ENCODE measurements at regions not wholly inside any gene's neighbourhood (a gene's known extent, or its start where the extent isn't known, plus 50 kb on each side); places are given as distances from the start of the nearest gene placed in this dataset.
A peak's percentile ranks its signal among the peaks of the same experiment; 100 is the strongest.
"Not testable (repeated sequence)": the region's sequence is repeated elsewhere in the genome, so short reads cannot be mapped to it uniquely, and the experiment has no call there.

DNA sequence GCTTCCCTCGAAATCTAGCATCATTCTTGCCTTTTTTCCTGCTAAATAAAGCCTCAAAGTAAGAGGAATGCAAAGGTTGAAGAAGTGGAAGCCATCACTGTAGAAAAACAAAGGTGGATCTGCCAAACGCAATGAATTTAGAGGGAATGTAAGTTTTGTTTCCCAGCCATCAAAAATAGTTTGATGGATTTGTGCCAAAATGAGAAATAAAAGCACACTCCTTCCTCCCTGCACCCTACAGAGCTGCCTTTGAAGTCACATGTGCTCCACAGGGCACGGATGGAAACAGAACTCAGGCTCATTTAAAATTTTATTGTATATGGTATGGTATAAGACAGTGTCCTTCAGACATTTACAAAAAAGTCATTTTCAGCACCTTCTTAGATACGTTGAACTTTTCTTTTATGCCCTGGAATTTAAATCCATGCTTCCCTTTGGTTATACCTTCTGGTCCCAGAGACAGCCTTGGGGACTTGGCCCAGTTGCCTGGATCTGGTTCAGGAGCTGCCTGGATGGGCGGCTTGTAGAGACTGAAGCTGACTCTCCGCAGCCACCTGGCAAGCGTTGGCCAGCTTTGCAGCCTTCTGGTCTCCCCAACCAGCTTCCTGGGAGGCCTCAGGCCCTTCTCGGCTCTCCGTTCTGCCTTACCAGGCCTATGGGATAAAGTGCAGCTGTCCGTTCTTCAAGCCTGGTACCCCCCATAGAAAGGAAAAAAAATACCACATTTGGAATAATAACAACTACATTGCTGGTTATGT lies 228.5 kb upstream of the NEBL start:
- no peak for DNase-seq

DNA sequence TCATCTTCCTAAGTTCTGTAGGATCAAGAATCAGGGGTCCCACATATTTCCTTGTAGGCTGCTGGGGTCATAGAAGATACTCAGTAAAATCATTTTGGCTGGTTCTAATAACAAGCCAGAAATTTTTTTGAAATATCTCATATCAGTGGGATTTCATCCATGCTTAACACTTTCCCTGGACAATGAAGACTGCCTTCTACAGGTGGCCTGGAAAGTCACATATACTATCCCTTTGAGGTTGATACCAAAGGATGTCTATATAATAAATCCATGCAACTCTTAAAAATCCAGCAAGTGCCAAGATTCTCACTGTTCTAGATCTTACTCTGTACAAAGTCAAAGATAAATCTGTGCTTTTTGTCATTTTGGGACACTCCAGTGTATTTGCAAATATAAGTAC lies 225.8 kb upstream of the NEBL start:
- no peak for DNase-seq

- not testable (repeated sequence) for DNase-seq
These were observed 224.7 kb upstream of the NEBL start for GRCh38 chr10:21121822-21122221.

DNA sequence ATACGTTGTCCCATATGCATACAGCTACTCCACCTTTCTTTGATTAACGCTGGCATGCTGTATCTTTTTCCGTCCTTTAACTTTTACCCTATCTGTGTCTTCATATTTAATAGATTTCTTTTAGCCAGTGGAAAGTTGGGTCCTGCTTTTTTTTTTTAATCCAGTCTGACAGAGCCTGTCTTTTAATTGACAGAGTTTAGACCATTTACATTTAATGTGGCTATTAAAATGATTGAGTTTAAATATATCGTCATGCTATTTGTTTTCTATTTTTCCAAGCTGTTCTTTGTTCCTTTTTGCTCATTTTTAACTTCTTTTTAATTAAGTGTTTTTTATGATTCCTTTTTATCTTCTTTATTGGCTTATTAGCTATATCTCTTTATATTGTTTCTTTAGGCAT lies 217.6 kb upstream of the NEBL start:
- no peak for DNase-seq

GRCh38 chr10:21110358-21110757 lies 213.2 kb upstream of the NEBL start:
- DNase-seq: no peak

DNA sequence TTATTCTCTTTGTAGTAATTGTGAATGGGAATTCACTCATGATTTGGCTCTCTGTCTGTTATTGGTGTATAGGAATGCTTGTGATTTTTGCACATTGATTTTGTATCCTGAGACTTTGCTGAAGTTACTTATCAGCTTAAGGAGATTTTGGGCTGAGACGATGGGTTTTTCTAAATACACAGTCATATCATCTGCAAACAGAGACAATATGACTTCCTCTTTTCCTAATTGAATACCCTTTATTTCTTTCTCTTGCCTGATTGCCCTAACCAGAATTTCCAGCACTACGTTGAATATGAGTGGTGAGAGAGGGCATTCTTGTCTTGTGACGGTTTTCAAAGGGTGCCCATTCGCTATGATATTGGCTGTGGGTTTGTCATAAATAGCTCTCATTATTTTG lies 209.8 kb upstream of the NEBL start:
- not testable (repeated sequence) for DNase-seq

DNA sequence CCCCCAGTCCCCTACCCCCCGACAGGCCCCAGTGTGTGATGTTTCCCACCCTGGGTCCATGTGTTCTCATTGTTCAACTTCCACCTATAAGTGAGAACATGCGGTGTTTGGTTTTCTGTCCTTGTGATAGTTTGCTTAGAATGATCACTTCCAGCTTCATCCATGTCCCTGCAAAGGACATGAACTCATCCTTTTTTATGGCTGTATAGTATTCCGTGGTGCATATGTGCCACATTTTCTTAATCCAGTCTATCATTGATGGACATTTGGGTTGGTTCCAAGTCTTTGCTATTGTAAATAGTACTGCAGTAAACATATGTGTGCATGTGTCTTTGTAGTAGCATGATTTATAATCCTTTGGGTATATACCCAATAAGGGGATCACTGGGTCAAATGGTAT lies 208.2 kb upstream of the NEBL start:
- not testable (repeated sequence) for DNase-seq

- no peak for DNase-seq
These were observed 203.9 kb upstream of the NEBL start for GRCh38 chr10:21100871-21101514.

DNA sequence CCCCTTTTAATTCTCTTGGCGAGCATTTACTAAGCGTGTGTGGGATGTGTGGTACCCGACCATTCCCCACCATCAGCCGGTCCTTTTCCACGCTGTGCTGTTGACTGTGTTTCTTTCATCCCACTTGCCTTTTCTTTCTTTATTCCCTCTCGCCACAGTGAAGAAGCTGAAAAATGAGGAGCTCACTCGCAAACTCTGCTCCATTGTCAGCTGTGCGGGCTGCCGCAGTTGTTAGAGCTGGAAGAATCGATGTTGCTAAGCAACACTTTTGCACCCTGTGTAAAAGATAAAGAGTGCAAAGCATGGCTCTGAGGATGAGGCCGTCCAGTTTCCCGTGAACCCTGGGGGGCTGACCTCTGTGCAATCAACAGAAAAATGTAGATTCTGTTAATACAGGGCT lies 203.1 kb upstream of the NEBL start:
- no peak for DNase-seq

GRCh38 chr10:21099291-21100062 lies 202.4 kb upstream of the NEBL start:
- no peak for DNase-seq

DNA sequence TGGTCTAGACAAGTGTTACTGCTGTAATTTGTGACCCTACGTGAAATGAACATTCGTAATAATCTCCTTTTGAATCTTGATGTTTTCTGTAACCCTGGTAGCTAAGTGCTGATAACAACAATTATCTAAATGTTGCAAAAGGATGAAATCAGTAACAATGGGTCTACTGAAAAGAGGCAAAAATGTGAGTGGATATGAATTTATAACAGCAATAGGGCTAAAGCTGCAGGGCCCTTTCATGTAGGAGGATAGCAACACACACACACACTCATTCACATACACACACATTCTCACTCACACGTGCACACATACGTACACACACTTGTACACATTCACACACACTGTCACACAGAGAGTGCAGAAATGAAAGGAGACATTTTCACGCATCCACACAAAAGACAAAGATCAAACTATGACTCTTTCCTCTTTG lies 200.8 kb upstream of the NEBL start:
- no peak for DNase-seq

DNA sequence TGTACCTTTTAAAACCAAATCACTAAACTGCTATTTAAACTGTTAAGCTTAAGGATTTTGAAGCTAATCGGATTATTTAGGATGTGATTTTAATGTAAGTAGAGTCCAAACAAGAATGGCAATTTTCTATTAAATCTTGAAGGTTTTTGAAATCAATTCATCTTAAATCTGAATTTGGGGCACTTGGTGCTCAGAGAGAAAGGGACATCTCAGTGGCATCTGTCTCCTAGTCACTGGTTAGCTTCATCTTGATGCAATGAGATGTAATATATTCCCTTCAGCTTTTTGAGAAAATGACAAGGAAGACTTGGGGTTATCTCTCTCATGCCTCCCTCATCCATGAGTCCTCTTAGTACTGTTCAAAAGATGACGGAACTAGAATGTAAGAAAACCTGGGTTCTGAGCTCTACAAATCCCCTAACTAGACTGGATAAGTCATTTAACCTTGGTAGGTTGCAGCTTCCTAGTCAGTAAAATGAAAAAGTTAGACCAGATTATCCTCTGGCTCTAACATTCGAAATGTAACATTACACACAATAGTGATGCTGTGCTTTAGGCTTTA lies 198.5 kb upstream of the NEBL start:
- DNase-seq: no peak

- DNase-seq: no peak
These were observed 198.0 kb upstream of the NEBL start for GRCh38 chr10:21095073-21095472.

DNA sequence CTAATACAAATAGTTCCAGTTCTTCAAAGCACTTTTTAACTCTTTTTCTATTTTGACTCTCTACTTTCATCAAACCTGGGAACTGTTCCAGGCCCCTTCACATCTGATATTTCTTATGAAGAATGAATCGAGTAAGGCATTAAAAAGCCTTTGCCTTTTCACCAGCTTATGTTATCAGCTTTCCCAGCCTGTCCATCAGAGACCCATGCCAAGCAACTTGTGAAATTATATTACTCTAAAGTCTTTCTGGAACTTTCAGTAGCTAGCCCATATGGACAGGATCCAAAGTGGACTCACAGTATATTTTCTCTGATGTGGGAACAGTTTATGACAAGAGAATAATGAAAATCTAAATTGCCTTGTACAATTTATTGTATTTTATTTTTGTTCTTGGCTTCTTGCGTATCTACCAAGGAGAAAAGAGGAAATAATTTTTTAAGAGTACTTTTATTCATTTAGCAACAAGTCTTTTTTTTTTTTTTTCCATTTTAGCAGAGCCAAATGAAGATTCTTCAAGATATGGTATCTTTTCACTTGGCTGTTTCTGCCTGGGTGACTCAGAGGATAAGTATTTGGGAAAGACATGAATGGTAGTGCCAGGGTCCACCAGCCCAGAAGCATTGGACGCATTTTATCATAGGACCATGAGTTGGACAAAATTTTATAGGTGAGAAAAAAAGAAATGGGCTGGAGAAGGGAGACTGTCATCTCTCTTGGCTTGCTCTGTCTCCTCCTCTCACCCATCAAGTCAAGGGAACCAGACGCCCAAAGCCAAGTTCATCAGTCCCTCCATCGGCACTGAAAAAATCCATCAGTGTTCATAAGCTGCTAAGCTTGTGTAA lies 195.8 kb upstream of the NEBL start:
- DNase-seq: no peak

DNA sequence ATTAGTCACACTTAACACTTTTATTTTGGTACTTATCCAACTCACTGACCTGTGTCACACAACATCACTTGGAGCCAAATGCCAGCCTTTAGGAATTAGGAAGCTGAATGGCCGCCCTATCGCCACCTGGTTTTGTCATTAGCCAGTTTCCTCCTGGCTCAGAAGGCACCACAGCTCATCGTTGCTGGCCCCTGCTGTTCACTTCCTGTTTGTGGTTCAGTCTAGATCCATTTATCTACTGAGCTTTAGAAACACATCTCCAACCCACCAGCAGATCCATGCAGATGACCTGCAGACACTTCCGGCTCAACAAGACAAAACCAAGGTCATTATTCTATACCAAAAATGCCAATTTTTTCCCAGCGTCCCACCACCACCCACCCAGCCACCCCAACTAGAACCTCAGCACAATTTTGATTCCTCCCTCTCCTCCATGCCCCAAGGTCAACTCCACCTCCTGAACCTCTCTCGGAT lies 193.5 kb upstream of the NEBL start:
- DNase-seq: no peak

DNA sequence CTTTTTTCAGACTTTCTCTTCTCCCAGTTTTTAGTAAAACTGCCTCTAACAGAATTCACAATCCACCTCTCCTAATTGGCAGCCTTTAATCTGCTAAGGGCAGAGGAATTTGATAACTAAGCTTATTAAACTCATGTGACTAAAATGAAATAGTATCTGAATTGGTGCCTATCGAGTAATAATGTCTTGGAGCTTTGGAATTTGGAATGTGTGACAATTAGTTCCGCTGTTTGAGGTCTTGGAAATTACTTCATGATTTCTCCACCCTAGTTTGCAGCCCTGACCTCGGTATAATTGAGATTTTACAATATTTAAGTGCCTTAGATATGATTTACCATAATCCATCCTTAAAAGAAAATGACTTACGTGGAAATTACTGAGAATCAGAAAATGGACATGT lies 190.4 kb upstream of the NEBL start:
- DNase-seq: no peak

DNA sequence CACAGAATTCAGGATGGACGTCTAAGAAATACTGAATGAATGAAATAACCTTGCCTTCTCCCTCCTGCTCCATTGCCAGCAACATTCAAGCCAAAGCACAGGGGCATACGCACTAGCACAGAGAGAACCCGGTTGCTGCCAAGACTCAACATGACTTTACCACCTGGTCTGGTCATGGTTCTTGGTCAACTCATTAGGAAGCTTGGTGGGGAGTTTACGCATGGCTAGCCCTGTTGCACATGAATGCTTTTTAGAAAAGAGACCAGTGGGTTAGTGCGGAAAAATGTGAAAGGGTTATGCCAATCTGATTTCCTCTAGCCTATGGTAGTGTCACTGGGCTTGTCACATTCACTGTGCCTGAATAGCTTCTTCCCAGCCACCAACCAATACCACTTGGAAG lies 187.6 kb upstream of the NEBL start:
- DNase-seq: peak; percentile 47

- no peak for DNase-seq
These were observed 186.8 kb upstream of the NEBL start for GRCh38 chr10:21083861-21084260.

DNA sequence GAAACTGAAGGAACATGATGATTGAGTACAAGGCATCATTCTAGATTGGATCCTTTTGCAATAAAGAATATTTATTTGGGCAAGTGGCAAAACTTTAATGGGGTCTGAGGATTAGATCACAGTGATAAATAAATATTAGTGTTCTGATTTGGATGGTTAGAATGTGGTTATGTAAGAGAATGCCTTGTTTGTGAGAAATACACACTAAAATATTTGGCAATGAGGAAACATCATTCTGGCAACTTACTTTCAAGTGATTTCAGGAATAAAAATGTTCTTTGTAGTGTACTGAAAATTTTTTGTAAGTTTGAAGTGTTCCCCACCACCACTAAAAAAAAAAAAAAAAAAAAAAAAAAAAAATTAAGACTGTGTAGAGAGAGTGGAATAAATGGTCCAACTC lies 185.1 kb upstream of the NEBL start:
- no peak for DNase-seq

GRCh38 chr10:21080261-21080660 lies 183.2 kb upstream of the NEBL start:
- DNase-seq: no peak

DNA sequence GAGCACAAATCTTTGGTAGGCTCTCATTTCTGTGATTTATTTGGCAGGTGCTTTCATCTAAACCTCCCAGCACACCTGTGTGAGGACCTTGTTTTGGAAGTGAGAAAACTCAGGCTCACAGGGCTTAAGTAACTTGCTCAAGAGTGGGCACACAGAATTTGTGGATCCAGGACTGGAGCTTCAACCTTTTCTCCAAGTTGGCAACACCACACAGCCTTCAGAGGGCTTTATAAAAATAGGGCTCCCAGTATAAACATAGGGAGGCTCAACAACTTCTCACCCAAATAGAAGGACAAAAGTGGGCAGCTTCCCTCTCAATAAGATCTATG lies 182.2 kb upstream of the NEBL start:
- no peak for DNase-seq

DNA sequence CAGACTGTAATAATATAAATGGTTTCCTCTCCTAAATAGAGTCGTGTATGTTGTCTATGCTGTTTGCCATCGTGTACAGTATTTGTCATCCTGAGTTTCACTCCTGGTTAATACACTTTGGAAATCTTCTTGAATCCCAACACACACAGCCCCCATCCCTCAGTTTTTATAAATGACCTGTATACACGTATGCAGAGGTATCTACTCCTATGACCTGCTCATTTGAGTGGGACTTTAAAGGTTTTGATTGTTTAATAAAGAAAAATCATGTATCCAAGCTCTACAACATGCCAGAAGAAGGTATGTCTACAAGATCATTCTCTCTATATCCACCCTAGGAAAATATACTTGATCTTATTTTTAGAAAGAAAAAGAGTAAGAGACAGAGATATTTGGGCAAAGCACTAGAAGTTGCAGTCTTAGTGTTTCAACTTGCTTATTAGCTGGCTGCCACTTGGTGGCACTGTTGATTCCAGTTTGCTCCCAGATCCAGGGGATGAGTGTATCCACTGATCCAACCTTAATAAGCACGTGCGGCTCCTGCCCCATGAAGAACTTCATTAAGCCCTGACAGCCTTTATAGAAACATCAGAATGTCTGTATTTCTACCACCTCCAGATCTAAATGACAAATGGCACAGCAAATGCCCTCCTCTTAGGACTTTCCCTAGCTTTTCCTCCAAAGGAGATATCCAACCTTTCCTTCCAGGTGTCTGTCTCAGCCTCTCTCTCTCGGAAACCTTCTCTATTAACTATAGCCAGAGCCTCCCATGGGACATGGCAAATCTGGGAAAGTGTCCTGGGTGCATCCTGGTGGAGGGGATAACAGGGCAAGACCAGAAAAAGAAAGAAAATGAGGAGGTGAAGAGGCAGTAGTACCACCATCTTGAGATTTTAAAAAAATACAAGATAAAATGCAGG lies 181.6 kb upstream of the NEBL start:
- peak; percentile 1 for DNase-seq

Measured in NCI-H446 treated with DMSO at 0.1 percent for 48 hours (cell line).